ENCODE measurements at regions not wholly inside any gene's neighbourhood (a gene's known extent, or its start where the extent isn't known, plus 50 kb on each side); places are given as distances from the start of the nearest gene placed in this dataset.

DNA sequence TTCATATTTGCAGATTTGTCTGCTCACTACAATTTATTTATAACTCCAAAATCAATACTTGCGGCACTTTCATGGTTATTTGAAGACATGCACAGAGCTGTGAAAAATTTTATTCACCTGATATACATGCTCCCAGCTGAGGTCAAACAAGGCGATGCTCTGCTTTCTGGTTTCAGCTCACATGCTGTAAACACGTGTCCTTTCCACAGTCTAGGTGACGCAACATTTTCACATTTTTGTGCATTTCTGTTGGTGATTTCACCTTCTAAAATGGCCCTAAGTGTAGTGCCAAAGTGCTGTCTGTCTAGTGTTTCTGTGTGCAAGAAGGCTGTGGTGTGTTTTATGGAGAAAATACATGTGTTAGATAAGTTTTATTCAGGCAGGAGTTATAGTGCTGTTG, 650.5 kb downstream of the RNF144B start:
- Histone ChIP-seq H3K4me3 (replicated peaks in 1 of 3; ENCODE audit: insufficient read depth in 1 of 3, low read depth in 1 of 3, low read length in 3 of 3) (no peak overlapping the region), H2AFZ (ENCODE audit: low read depth, low read length) (no peak overlapping the region), H4K20me1 (replicated peaks; ENCODE audit: control insufficient read depth, extremely low read depth, insufficient read depth, low read length) (no peaks in the 10 kb centered on the region), H3K79me2 (ENCODE audit: control insufficient read depth, insufficient read depth, low read length) (no peaks in the 10 kb centered on the region), H3K36me3 (ENCODE audit: control insufficient read depth in 2 of 2, extremely low read depth in 1 of 2, insufficient read depth in 2 of 2, low read length in 2 of 2) (no peaks in the 10 kb centered on the region), H3K9me1 (replicated peaks; ENCODE audit: control insufficient read depth, extremely low read depth, insufficient read depth, low read length) (no peaks in the 10 kb centered on the region), H3K9me3 (replicated peaks; ENCODE audit: control insufficient read depth, insufficient read depth, low read length) (peaks cover 10% of the 10 kb centered on the region), H3K27me3 (ENCODE audit: control insufficient read depth in 2 of 2, insufficient read depth in 2 of 2, low read length in 2 of 2) (no peaks in the 10 kb centered on the region), H3K27ac (ENCODE audit: insufficient read depth, low read depth, low read length) (no peak overlapping the region), H3K4me2 (ENCODE audit: insufficient read depth, low read length) (no peak overlapping the region), H3K4me1 (ENCODE audit: control insufficient read depth, extremely low read depth, insufficient read depth, low read length) (no peaks in the 10 kb centered on the region), H3K9ac (replicated peaks; ENCODE audit: extremely low read depth, insufficient read depth, low read length) (no peak overlapping the region)
- DNase-seq (ENCODE audit: low read depth, low spot score) (no peak), FAIRE-seq (no peak)
- intact Hi-C loops (cut with micrococcal nuclease) = no loop called here
- dilution Hi-C loops (cut with MboI; ENCODE audit: extremely low pct_ligation_motif_present, low sequenced_read_pairs) = no loop called here
- no peak for TF ChIP-seq EZH2 (IDR thresholded peaks at IDR 0.05; ENCODE audit: borderline replicate concordance, low read depth, low read length, severe bottlenecking)
- TF ChIP-seq GATA2 (IDR thresholded peaks at IDR 0.05; ENCODE audit: insufficient read depth, insufficient read length, low read depth, low read length) = no peak
- TF ChIP-seq, protein P1, sequence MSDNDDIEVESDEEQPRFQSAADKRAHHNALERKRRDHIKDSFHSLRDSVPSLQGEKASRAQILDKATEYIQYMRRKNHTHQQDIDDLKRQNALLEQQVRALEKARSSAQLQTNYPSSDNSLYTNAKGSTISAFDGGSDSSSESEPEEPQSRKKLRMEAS (IDR thresholded peaks at IDR 0.05; ENCODE audit: insufficient read depth, insufficient read length) = no peak
- TF ChIP-seq MYC (IDR thresholded peaks at IDR 0.05; ENCODE audit: low read depth, low read length) = no peak
- no peak for TF ChIP-seq JUN (IDR thresholded peaks at IDR 0.05; ENCODE audit: borderline replicate concordance, insufficient read depth, insufficient read length, low read depth)
- TF ChIP-seq, protein P2, sequence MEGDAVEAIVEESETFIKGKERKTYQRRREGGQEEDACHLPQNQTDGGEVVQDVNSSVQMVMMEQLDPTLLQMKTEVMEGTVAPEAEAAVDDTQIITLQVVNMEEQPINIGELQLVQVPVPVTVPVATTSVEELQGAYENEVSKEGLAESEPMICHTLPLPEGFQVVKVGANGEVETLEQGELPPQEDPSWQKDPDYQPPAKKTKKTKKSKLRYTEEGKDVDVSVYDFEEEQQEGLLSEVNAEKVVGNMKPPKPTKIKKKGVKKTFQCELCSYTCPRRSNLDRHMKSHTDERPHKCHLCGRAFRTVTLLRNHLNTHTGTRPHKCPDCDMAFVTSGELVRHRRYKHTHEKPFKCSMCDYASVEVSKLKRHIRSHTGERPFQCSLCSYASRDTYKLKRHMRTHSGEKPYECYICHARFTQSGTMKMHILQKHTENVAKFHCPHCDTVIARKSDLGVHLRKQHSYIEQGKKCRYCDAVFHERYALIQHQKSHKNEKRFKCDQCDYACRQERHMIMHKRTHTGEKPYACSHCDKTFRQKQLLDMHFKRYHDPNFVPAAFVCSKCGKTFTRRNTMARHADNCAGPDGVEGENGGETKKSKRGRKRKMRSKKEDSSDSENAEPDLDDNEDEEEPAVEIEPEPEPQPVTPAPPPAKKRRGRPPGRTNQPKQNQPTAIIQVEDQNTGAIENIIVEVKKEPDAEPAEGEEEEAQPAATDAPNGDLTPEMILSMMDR (IDR thresholded peaks at IDR 0.05; ENCODE audit: extremely low read depth in 1 of 2, insufficient read depth in 1 of 2, low read depth in 1 of 2, low read length in 2 of 2) = no peak
- no peak for TF ChIP-seq POLR2A (IDR thresholded peaks at IDR 0.05; ENCODE audit: low read depth, low read length)
- no peak for TF ChIP-seq POLR2AphosphoS5 (IDR thresholded peaks at IDR 0.05; ENCODE audit: insufficient read depth, low read depth, low read length)
- no peak for TF ChIP-seq FOS (IDR thresholded peaks at IDR 0.05; ENCODE audit: borderline replicate concordance, insufficient read depth, low read length)
- POLR2A ChIA-PET = no interaction called here
- CTCF ChIA-PET = no interaction called here
- no TSS peak for BruUV-seq (replicated peaks)

Data from endothelial cell of umbilical vein (primary cell).